GM23338 (cell line): ENCODE measurements at regions not wholly inside any gene's neighbourhood (a gene's known extent, or its start where the extent isn't known, plus 50 kb on each side); places are given as distances from the start of the nearest gene placed in this dataset.
A peak's percentile ranks its signal among the peaks of the same experiment; 100 is the strongest.

Experiments
- ATAC-seq: fragments of 200-7000 bp; cut with Tn5 transposase; 3 replicates; pipeline ENCODE4 v1.9.1; 2020
- DNase-seq: peaks from one replicate; pipeline ENCODE4 v3.0.0-alpha.2; 2015; ENCODE audit warnings: low spot score
- H2AFZ ChIP-seq: fragments of 200-600 bp; sonication (generic); 2 replicates; pipeline ENCODE4 v1.8.0; 2016; ENCODE audit warnings: antibody characterized with exemption, mild to moderate bottlenecking, moderate library complexity
- H3F3A ChIP-seq: fragments of 200-600 bp; sonication (generic); replicated peaks from 2 replicates; pipeline ENCODE4 v1.8.0; 2017; ENCODE audit warnings: antibody characterized with exemption, mixed run types, low read depth
- H3K27ac ChIP-seq: fragments of 200-600 bp; sonication (generic); 2 replicates; pipeline ENCODE4 v1.6.1; 2016; ENCODE audit warnings: low read depth
- H3K27me3 ChIP-seq: fragments of 200-600 bp; sonication (generic); 2 replicates; pipeline ENCODE4 v1.8.0; 2016; ENCODE audit warnings: mild to moderate bottlenecking, mixed run types, moderate library complexity; ENCODE audit not compliant: insufficient read depth
- H3K36me3 ChIP-seq: fragments of 200-600 bp; sonication (generic); 2 replicates; pipeline ENCODE4 v1.8.0; 2016; ENCODE audit warnings: mild to moderate bottlenecking; ENCODE audit not compliant: insufficient read depth
- H3K4me1 ChIP-seq: fragments of 200-600 bp; sonication (generic); 2 replicates; pipeline ENCODE4 v1.8.0; 2016; ENCODE audit warnings: mild to moderate bottlenecking, moderate library complexity; ENCODE audit not compliant: insufficient read depth
- H3K4me2 ChIP-seq: fragments of 200-600 bp; sonication (generic); 2 replicates; pipeline ENCODE4 v1.7.1; 2017; ENCODE audit warnings: mixed run types
- H3K4me3 ChIP-seq: fragments of 200-600 bp; sonication (generic); 2 replicates; pipeline ENCODE4 v1.6.1; 2016; ENCODE audit warnings: mixed run types
- H3K79me2 ChIP-seq: fragments of 200-600 bp; sonication (generic); replicated peaks from 2 replicates; pipeline ENCODE4 v1.8.0; 2017; ENCODE audit warnings: mild to moderate bottlenecking; ENCODE audit not compliant: insufficient read depth
- H3K9me2 ChIP-seq: fragments of 200-600 bp; sonication (generic); 2 replicates; pipeline ENCODE4 v1.8.0; 2017; ENCODE audit not compliant: insufficient read depth
- H4K20me1 ChIP-seq: fragments of 200-600 bp; sonication (generic); replicated peaks from 2 replicates; pipeline ENCODE4 v1.8.0; 2017; ENCODE audit warnings: mild to moderate bottlenecking; ENCODE audit not compliant: insufficient read depth
- H3K27ac Mint-ChIP-seq: 2 replicates; pipeline ENCODE4 v1.8.0; 2020; ENCODE audit warnings: inconsistent platforms, mild to moderate bottlenecking, moderate library complexity, mixed read lengths
- H3K27me3 Mint-ChIP-seq: 3 replicates; pipeline ENCODE4 v1.8.0; 2022; ENCODE audit warnings: low read depth, mild to moderate bottlenecking, moderate library complexity, mixed read lengths, inconsistent platforms; ENCODE audit not compliant: insufficient read depth, poor library complexity
- H3K36me3 Mint-ChIP-seq: 3 replicates; pipeline ENCODE4 v1.8.0; 2021; ENCODE audit warnings: low read depth, mild to moderate bottlenecking, inconsistent platforms, moderate library complexity, mixed read lengths
- H3K4me1 Mint-ChIP-seq: 3 replicates; pipeline ENCODE4 v1.8.0; 2020; ENCODE audit warnings: mild to moderate bottlenecking, inconsistent platforms, mixed read lengths
- H3K4me3 Mint-ChIP-seq: 3 replicates; pipeline ENCODE4 v1.8.0; 2021; ENCODE audit warnings: moderate library complexity, mild to moderate bottlenecking, inconsistent platforms, mixed read lengths
- H3K9me3 Mint-ChIP-seq: 3 replicates; pipeline ENCODE4 v1.8.0; 2020; ENCODE audit warnings: moderate library complexity, mild to moderate bottlenecking, inconsistent platforms, mixed read lengths
- EZH2 ChIP-seq: fragments of 200-600 bp; sonication (generic); IDR thresholded peaks from one replicate; pipeline ENCODE4 v1.8.0; 2017; ENCODE audit warnings: antibody characterized with exemption, mild to moderate bottlenecking, low read depth; ENCODE audit not compliant: unreplicated experiment
- EZH2phosphoT487 ChIP-seq: fragments of 200-600 bp; sonication (generic); IDR thresholded peaks from one replicate; pipeline ENCODE4 v1.8.1; 2018; ENCODE audit warnings: antibody characterized with exemption; ENCODE audit not compliant: unreplicated experiment
- JUNB ChIP-seq: IDR thresholded peaks from one replicate; pipeline ENCODE4 v1.6.1; 2016; ENCODE audit warnings: antibody characterized with exemption; ENCODE audit not compliant: unreplicated experiment
- POLR2AphosphoS5 ChIP-seq: IDR thresholded peaks from 2 replicates; pipeline ENCODE4 v1.6.1; 2016; ENCODE audit warnings: antibody characterized with exemption, low read depth
- STAT1 ChIP-seq: IDR thresholded peaks from one replicate; pipeline ENCODE4 v1.6.1; 2016; ENCODE audit warnings: antibody characterized with exemption; ENCODE audit not compliant: unreplicated experiment
- ZNF114 ChIP-seq: fragments of 250-450 bp; sonication (Bioruptor Pico); IDR thresholded peaks from 2 replicates; pipeline ENCODE4 v1.5.0; 2020; ENCODE audit warnings: mild to moderate bottlenecking, moderate library complexity
- ZNF331 ChIP-seq: fragments of 250-450 bp; sonication (Bioruptor Pico); IDR thresholded peaks from 2 replicates; pipeline ENCODE4 v1.5.0; 2020; ENCODE audit warnings: low read depth, mild to moderate bottlenecking, moderate library complexity
- TF ChIP-seq, protein P1 (sequence below): IDR thresholded peaks from 2 replicates; pipeline ENCODE4 v1.6.1; 2016; ENCODE audit warnings: antibody characterized with exemption
- TF ChIP-seq, protein P2 (sequence below): IDR thresholded peaks from one replicate; pipeline ENCODE4 v1.6.1; 2018; ENCODE audit warnings: antibody characterized with exemption; ENCODE audit not compliant: unreplicated experiment
- TF ChIP-seq, protein P3 (sequence below): fragments of 250-450 bp; sonication (Bioruptor Pico); IDR thresholded peaks from 2 replicates; pipeline ENCODE4 v1.5.0; 2020; ENCODE audit warnings: mild to moderate bottlenecking, moderate library complexity

DNA sequence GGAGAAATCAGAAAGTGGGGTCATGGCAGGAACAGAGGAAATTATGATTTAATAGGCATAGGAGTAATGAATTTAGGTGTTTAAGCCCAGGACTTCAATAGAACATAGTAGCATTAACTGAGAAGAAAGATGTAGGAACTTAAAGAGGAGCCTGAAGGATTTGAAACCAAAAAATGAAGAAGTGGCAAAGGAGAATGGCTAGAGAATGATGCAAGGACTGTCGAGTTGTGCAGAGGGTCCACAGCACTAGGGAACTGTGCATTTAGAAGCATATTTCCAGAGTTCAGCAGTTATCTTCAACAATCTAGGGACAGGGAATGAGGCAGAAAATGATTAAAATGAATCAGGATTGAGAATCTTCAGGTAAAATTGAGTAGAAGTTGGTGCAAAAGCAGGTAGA, 328.1 kb upstream of the LYPLAL1 start:
- Histone ChIP-seq H3K27ac (no peak overlapping the region), H3F3A (no peaks in the 10 kb centered on the region), H2AFZ (no peak overlapping the region), H3K79me2 (no peaks in the 10 kb centered on the region), H3K4me2 (no peak overlapping the region), H4K20me1 (no peaks in the 10 kb centered on the region), H3K4me3 (no peak overlapping the region), H3K9me2 (no peaks in the 10 kb centered on the region), H3K36me3 (no peaks in the 10 kb centered on the region), H3K4me1 (no peaks in the 10 kb centered on the region), H3K27me3 (no peaks in the 10 kb centered on the region)
- ATAC-seq (no peak), DNase-seq (no peak)
- Mint-ChIP-seq H3K27ac (peak overlapping the region; percentile 21; the same call in 1 of the 2 replicates), H3K27me3 (no peaks in the 10 kb centered on the region), H3K4me3 (no peak overlapping the region), H3K9me3 (no peaks in the 10 kb centered on the region; the same call in 2 of the 3 replicates), H3K4me1 (no peaks in the 10 kb centered on the region), H3K36me3 (no peaks in the 10 kb centered on the region)
- TF ChIP-seq EZH2 (no peak), JUNB (no peak), EZH2phosphoT487 (no peak), STAT1 (no peak)
- TF ChIP-seq, protein P1, sequence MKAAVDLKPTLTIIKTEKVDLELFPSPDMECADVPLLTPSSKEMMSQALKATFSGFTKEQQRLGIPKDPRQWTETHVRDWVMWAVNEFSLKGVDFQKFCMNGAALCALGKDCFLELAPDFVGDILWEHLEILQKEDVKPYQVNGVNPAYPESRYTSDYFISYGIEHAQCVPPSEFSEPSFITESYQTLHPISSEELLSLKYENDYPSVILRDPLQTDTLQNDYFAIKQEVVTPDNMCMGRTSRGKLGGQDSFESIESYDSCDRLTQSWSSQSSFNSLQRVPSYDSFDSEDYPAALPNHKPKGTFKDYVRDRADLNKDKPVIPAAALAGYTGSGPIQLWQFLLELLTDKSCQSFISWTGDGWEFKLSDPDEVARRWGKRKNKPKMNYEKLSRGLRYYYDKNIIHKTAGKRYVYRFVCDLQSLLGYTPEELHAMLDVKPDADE, result no peak

DNA sequence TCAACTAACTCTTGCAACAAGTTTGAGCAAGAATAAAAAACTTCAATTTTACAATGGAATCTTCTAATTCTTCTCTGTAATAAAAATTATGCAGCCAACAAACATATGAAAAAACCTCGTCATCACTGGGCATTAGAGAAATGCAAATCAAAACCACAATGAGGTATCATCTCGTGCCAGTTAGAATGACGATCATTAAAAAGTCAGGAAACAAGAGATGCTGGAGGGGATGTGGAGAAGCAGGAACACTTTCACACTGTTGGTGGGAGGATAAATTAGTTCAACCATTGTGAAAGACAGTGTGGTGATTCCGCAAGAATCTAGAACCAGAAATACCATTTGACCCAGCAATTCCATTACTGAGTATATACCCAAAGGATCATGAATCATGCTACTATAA, 327.5 kb upstream of the LYPLAL1 start:
- Mint-ChIP-seq H3K36me3 (no peaks in the 10 kb centered on the region), H3K27ac (no peak overlapping the region), H3K27me3 (no peaks in the 10 kb centered on the region), H3K4me3 (no peak overlapping the region), H3K9me3 (no peaks in the 10 kb centered on the region; the same call in 2 of the 3 replicates), H3K4me1 (no peaks in the 10 kb centered on the region)
- Histone ChIP-seq H3K9me2 (no peaks in the 10 kb centered on the region), H3K4me1 (no peaks in the 10 kb centered on the region), H3K4me3 (no peak overlapping the region), H3K27me3 (no peaks in the 10 kb centered on the region), H2AFZ (no peak overlapping the region), H3F3A (no peaks in the 10 kb centered on the region), H3K79me2 (no peaks in the 10 kb centered on the region), H3K27ac (no peak overlapping the region), H4K20me1 (no peaks in the 10 kb centered on the region), H3K4me2 (no peak overlapping the region), H3K36me3 (no peaks in the 10 kb centered on the region)
- DNase-seq (no peak), ATAC-seq (no peak)
- TF ChIP-seq, protein P2, sequence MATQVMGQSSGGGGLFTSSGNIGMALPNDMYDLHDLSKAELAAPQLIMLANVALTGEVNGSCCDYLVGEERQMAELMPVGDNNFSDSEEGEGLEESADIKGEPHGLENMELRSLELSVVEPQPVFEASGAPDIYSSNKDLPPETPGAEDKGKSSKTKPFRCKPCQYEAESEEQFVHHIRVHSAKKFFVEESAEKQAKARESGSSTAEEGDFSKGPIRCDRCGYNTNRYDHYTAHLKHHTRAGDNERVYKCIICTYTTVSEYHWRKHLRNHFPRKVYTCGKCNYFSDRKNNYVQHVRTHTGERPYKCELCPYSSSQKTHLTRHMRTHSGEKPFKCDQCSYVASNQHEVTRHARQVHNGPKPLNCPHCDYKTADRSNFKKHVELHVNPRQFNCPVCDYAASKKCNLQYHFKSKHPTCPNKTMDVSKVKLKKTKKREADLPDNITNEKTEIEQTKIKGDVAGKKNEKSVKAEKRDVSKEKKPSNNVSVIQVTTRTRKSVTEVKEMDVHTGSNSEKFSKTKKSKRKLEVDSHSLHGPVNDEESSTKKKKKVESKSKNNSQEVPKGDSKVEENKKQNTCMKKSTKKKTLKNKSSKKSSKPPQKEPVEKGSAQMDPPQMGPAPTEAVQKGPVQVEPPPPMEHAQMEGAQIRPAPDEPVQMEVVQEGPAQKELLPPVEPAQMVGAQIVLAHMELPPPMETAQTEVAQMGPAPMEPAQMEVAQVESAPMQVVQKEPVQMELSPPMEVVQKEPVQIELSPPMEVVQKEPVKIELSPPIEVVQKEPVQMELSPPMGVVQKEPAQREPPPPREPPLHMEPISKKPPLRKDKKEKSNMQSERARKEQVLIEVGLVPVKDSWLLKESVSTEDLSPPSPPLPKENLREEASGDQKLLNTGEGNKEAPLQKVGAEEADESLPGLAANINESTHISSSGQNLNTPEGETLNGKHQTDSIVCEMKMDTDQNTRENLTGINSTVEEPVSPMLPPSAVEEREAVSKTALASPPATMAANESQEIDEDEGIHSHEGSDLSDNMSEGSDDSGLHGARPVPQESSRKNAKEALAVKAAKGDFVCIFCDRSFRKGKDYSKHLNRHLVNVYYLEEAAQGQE, result no peak
- TF ChIP-seq, protein P3, sequence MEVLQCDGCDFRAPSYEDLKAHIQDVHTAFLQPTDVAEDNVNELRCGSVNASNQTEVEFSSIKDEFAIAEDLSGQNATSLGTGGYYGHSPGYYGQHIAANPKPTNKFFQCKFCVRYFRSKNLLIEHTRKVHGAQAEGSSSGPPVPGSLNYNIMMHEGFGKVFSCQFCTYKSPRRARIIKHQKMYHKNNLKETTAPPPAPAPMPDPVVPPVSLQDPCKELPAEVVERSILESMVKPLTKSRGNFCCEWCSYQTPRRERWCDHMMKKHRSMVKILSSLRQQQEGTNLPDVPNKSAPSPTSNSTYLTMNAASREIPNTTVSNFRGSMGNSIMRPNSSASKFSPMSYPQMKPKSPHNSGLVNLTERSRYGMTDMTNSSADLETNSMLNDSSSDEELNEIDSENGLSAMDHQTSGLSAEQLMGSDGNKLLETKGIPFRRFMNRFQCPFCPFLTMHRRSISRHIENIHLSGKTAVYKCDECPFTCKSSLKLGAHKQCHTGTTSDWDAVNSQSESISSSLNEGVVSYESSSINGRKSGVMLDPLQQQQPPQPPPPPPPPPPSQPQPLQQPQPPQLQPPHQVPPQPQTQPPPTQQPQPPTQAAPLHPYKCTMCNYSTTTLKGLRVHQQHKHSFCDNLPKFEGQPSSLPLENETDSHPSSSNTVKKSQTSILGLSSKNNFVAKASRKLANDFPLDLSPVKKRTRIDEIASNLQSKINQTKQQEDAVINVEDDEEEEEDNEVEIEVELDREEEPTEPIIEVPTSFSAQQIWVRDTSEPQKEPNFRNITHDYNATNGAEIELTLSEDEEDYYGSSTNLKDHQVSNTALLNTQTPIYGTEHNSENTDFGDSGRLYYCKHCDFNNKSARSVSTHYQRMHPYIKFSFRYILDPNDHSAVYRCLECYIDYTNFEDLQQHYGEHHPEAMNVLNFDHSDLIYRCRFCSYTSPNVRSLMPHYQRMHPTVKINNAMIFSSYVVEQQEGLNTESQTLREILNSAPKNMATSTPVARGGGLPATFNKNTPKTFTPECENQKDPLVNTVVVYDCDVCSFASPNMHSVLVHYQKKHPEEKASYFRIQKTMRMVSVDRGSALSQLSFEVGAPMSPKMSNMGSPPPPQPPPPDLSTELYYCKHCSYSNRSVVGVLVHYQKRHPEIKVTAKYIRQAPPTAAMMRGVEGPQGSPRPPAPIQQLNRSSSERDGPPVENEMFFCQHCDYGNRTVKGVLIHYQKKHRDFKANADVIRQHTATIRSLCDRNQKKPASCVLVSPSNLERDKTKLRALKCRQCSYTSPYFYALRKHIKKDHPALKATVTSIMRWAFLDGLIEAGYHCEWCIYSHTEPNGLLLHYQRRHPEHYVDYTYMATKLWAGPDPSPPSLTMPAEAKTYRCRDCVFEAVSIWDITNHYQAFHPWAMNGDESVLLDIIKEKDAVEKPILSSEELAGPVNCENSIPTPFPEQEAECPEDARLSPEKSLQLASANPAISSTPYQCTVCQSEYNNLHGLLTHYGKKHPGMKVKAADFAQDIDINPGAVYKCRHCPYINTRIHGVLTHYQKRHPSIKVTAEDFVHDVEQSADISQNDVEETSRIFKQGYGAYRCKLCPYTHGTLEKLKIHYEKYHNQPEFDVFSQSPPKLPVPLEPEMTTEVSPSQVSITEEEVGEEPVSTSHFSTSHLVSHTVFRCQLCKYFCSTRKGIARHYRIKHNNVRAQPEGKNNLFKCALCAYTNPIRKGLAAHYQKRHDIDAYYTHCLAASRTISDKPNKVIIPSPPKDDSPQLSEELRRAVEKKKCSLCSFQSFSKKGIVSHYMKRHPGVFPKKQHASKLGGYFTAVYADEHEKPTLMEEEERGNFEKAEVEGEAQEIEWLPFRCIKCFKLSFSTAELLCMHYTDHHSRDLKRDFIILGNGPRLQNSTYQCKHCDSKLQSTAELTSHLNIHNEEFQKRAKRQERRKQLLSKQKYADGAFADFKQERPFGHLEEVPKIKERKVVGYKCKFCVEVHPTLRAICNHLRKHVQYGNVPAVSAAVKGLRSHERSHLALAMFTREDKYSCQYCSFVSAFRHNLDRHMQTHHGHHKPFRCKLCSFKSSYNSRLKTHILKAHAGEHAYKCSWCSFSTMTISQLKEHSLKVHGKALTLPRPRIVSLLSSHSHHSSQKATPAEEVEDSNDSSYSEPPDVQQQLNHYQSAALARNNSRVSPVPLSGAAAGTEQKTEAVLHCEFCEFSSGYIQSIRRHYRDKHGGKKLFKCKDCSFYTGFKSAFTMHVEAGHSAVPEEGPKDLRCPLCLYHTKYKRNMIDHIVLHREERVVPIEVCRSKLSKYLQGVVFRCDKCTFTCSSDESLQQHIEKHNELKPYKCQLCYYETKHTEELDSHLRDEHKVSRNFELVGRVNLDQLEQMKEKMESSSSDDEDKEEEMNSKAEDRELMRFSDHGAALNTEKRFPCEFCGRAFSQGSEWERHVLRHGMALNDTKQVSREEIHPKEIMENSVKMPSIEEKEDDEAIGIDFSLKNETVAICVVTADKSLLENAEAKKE (CRISPR knock-in tag), result no peak
- no peak for TF ChIP-seq EZH2phosphoT487
- TF ChIP-seq ZNF331, result no peak
- no peak for TF ChIP-seq JUNB
- no peak for TF ChIP-seq POLR2AphosphoS5
- no peak for TF ChIP-seq ZNF114 (CRISPR knock-in tag)
- TF ChIP-seq STAT1, result no peak
- TF ChIP-seq, protein P1, result no peak
- no peak for TF ChIP-seq EZH2
